SK-N-MC (cell line): ENCODE measurements at regions not wholly inside any gene's neighbourhood (a gene's known extent, or its start where the extent isn't known, plus 50 kb on each side); places are given as distances from the start of the nearest gene placed in this dataset.

Experiments used
- EZH2 ChIP-seq: fragments of 200-600 bp; sonication (generic); IDR thresholded peaks from one replicate; pipeline ENCODE4 v1.6.1; 2017; ENCODE audit warnings: antibody characterized with exemption
- POLR2AphosphoS5 ChIP-seq: IDR thresholded peaks from 2 replicates; pipeline ENCODE4 v1.6.1; 2012; ENCODE audit warnings: mild to moderate bottlenecking, low read depth, low read length, borderline replicate concordance

GRCh38 chr5:89346573-89346972 lies 463.6 kb upstream of the MEF2C start:
- TF ChIP-seq EZH2 (no peak), POLR2AphosphoS5 (no peak)
